Retinal pigment epithelial cell (primary cell): ENCODE measurements at regions not wholly inside any gene's neighbourhood (a gene's known extent, or its start where the extent isn't known, plus 50 kb on each side); places are given as distances from the start of the nearest gene placed in this dataset.

Experiments used
- DNase-seq: peaks from one replicate; pipeline ENCODE4 v3.0.0-alpha.2; 2010; ENCODE audit warnings: low read depth
- H3K4me3 ChIP-seq: 2 replicates; pipeline ENCODE4 v1.5.1; 2011; ENCODE audit warnings: mild to moderate bottlenecking, low read length, control low read depth, moderate library complexity
- TF ChIP-seq, protein P1 (sequence below): conservative IDR thresholded peaks from 2 replicates; pipeline ENCODE4 v1.5.1; 2011; ENCODE audit warnings: low read depth, low read length, control low read depth, inconsistent platforms

DNA sequence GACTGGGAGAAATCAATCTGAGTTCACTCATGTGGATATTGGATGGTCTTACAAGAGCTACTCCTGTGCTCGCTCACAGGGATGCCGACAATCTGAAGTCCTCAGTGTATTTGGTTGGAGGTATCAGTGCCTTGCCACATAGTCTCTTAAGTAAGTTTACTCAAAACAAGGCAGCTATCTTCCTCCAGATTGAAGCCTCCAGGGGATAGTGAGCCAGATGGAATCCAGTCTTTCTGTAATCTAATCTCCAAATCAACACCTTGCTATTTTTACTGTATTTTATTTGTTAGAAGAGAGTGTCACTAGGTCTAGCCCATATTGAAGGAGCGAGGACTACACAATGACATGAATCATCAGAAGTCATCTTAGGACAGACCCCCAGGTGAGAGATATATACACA lies 456.6 kb upstream of the POT1 start:
- DNase-seq, result no peak
- TF ChIP-seq, protein P1, sequence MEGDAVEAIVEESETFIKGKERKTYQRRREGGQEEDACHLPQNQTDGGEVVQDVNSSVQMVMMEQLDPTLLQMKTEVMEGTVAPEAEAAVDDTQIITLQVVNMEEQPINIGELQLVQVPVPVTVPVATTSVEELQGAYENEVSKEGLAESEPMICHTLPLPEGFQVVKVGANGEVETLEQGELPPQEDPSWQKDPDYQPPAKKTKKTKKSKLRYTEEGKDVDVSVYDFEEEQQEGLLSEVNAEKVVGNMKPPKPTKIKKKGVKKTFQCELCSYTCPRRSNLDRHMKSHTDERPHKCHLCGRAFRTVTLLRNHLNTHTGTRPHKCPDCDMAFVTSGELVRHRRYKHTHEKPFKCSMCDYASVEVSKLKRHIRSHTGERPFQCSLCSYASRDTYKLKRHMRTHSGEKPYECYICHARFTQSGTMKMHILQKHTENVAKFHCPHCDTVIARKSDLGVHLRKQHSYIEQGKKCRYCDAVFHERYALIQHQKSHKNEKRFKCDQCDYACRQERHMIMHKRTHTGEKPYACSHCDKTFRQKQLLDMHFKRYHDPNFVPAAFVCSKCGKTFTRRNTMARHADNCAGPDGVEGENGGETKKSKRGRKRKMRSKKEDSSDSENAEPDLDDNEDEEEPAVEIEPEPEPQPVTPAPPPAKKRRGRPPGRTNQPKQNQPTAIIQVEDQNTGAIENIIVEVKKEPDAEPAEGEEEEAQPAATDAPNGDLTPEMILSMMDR, result no peak
- no peak overlapping the region for H3K4me3 ChIP-seq

DNA sequence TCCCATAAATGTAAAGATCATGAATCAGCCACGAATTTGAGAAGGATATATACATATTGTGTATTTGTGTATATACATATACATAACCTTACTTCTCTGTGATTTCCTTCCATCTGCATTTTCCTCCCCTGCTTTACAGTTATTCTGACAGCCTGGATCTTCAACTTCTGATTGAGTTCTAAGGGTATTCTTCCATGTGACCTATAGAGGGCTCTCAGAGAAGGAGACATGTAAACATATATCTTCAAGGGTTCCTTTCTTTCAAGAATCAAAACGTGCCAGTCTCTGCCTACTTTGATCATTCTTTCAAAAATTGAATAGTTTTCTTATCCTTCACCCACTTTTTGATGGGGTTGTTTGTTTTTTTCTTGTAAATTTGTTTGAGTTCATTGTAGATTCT lies 453.7 kb upstream of the POT1 start:
- H3K4me3 ChIP-seq, result no peak overlapping the region
- DNase-seq, result no peak
- TF ChIP-seq, protein P1, result no peak

DNA sequence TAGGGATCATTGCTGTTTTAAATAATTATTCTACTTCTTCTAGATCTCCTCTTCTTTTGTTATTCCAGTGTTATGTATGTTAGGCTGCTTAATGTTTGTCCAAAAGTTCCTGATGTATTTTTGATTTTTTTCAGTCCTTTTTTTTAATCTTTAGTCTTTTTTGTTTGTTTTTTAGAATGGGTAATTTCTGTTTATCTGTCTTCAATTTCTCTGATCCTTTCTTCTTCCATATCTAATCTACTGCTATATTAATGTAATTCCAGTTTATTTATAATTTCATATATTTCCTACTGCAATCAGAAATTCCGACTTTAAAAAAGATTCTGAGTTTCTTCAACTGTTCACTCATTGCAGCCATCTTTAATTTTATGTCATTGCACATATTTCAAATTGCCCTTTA lies 452.8 kb upstream of the POT1 start:
- no peak for DNase-seq
- TF ChIP-seq, protein P1, result no peak

DNA sequence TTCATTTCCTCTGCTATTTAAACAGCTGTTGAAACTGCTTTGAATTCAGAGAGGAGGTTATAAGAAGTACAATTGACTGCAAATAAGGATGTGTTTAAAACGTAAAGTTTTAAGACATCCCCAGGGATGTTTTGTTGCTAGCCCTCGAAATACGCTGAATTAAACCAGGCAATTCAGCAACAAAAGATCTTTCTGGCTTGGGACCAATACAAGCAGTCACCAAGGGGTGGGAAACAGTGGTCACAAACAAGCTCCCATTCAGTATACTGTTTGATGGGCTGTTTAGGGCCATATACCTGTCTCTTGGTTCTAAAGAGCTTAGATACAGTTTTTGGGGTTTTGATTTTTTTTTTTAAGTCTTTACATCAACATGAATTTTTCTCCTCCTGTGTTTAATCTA lies 446.3 kb upstream of the POT1 start:
- no peak for DNase-seq
- TF ChIP-seq, protein P1, result no peak
- H3K4me3 ChIP-seq, result no peak overlapping the region

More for the DNA sequence above, 452.8 kb upstream of the POT1 start:
- H3K4me3 ChIP-seq, result no peak overlapping the region

DNA sequence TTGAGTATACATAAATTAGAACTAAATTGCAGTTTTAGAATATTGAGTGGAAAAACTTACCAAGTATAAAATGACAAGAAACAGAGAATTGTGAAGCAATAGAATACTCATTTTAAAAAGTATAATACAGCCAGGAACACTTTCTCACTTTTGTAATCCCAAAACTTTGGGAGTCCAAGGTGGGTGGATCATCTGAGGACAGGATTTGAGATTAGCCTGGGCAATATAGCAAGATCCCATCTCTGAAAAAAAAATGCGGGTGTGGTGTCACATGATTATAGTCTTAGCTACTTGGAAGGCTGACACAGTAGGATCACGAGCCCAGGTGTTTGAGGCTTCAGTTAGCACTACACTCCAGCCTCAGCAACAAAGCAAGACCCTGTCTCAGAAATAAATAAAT lies 440.9 kb upstream of the POT1 start:
- H3K4me3 ChIP-seq, result no peak overlapping the region
- no peak for DNase-seq
- TF ChIP-seq, protein P1, result no peak

DNA sequence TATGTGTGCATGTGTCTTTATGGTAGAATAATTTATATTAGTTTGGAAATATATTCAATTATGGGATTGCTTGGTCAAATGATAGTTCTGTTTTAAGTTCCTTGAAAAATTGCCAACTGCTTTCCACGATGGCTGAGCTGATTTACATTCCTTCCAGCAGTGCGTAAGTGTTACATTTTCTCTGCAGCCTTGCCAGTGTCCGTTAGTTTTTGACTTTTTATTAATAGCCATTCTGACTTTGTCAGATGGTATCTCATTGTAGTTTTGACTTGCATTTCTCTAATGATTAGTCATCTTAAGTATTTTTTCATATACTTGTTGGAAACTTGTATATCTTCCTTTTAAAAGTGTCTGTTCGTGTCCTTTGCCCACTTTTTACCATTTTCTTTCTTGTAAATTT lies 434.2 kb upstream of the POT1 start:
- TF ChIP-seq, protein P1, result peak; percentile 30
- DNase-seq, result peak; percentile 68
- no peak overlapping the region for H3K4me3 ChIP-seq

DNA sequence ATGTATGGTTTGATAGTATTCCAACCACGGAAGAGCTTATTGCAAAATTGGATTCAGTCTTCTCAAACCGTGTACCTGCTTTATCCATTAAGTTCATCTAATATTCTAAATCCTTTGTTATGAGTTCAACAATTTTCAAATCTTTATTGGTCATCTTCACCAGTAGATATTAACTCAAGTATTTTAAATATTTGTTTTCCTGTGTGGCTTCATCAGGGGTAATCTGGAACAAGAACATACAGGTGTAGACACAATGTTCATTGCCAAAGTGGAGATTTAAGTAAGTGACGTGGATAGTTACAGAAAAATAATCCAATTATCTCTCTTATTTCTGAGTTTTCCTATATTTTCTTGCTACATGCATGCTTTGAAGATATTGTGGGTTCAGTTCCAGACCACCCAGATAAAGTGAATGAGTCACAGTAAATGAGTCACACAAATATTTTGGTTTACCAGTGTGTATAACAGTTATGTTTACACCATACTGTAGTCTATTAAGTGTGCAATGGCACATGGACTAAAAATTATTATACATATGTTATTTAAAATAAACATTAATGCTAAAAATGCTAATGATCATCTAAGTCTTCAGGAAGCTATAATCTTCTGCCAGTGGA lies 429.0 kb upstream of the POT1 start:
- TF ChIP-seq, protein P1, result no peak
- H3K4me3 ChIP-seq, result no peak overlapping the region
- no peak for DNase-seq
